ENCODE measurements at regions not wholly inside any gene's neighbourhood (a gene's known extent, or its start where the extent isn't known, plus 50 kb on each side); places are given as distances from the start of the nearest gene placed in this dataset.

- TF ChIP-seq CTCF (IDR thresholded peaks at IDR 0.05; ENCODE audit: poor library complexity, severe bottlenecking), result no peak
- Histone ChIP-seq H3K9me3 (ENCODE audit: severe bottlenecking) (no peaks in the 10 kb centered on the region), H3K4me3 (ENCODE audit: severe bottlenecking) (no peak overlapping the region), H3K27ac (ENCODE audit: poor library complexity, severe bottlenecking) (peak overlapping the region; percentile 99), H3K4me1 (ENCODE audit: insufficient read depth, poor library complexity, severe bottlenecking) (peaks cover 36% of the 10 kb centered on the region), H3K27me3 (ENCODE audit: insufficient read depth, poor library complexity, severe bottlenecking) (no peaks in the 10 kb centered on the region), H3K36me3 (ENCODE audit: low read depth) (no peaks in the 10 kb centered on the region)
- no peak for ATAC-seq (ENCODE audit: low read depth)
- DNase-seq (ENCODE audit: low spot score), result no peak
Measured at GRCh38 chr1:78830321-78830720, 176.2 kb downstream of the ADGRL4 start.

- ATAC-seq (ENCODE audit: low read depth) (peak; percentile 94), DNase-seq (ENCODE audit: low spot score) (peak; percentile 66)
- Histone ChIP-seq H3K9me3 (ENCODE audit: severe bottlenecking) (no peaks in the 10 kb centered on the region), H3K4me3 (ENCODE audit: severe bottlenecking) (no peak overlapping the region), H3K36me3 (ENCODE audit: low read depth) (no peaks in the 10 kb centered on the region), H3K4me1 (ENCODE audit: insufficient read depth, poor library complexity, severe bottlenecking) (peaks cover 36% of the 10 kb centered on the region), H3K27ac (ENCODE audit: poor library complexity, severe bottlenecking) (peak overlapping the region; percentile 99), H3K27me3 (ENCODE audit: insufficient read depth, poor library complexity, severe bottlenecking) (no peaks in the 10 kb centered on the region)
- TF ChIP-seq CTCF (IDR thresholded peaks at IDR 0.05; ENCODE audit: poor library complexity, severe bottlenecking), result no peak
Measured at GRCh38 chr1:78831731-78832360, 174.7 kb downstream of the ADGRL4 start.

GRCh38 chr1:78833491-78833890, 173.0 kb downstream of the ADGRL4 start:
- no peaks in the 10 kb centered on the region for H3K9me3 ChIP-seq (ENCODE audit: severe bottlenecking)
- peak overlapping the region; percentile 99 for H3K27ac ChIP-seq (ENCODE audit: poor library complexity, severe bottlenecking)
- H3K36me3 ChIP-seq (ENCODE audit: low read depth), result no peaks in the 10 kb centered on the region
- ATAC-seq (ENCODE audit: low read depth), result peak; percentile 48
- TF ChIP-seq CTCF (IDR thresholded peaks at IDR 0.05; ENCODE audit: poor library complexity, severe bottlenecking), result no peak
- no peaks in the 10 kb centered on the region for H3K27me3 ChIP-seq (ENCODE audit: insufficient read depth, poor library complexity, severe bottlenecking)
- no peak overlapping the region for H3K4me3 ChIP-seq (ENCODE audit: severe bottlenecking)
- peaks cover 36% of the 10 kb centered on the region for H3K4me1 ChIP-seq (ENCODE audit: insufficient read depth, poor library complexity, severe bottlenecking)
- DNase-seq (ENCODE audit: low spot score), result no peak

GRCh38 chr1:78834201-78834741, 172.3 kb downstream of the ADGRL4 start:
- TF ChIP-seq CTCF (IDR thresholded peaks at IDR 0.05; ENCODE audit: poor library complexity, severe bottlenecking), result no peak
- Histone ChIP-seq H3K9me3 (ENCODE audit: severe bottlenecking) (no peaks in the 10 kb centered on the region), H3K27me3 (ENCODE audit: insufficient read depth, poor library complexity, severe bottlenecking) (no peaks in the 10 kb centered on the region), H3K27ac (ENCODE audit: poor library complexity, severe bottlenecking) (peak overlapping the region; percentile 99), H3K4me1 (ENCODE audit: insufficient read depth, poor library complexity, severe bottlenecking) (peaks cover 36% of the 10 kb centered on the region), H3K4me3 (ENCODE audit: severe bottlenecking) (no peak overlapping the region), H3K36me3 (ENCODE audit: low read depth) (no peaks in the 10 kb centered on the region)
- ATAC-seq (ENCODE audit: low read depth), result no peak
- no peak for DNase-seq (ENCODE audit: low spot score)

GRCh38 chr1:78836726-78837125, 169.8 kb downstream of the ADGRL4 start:
- DNase-seq (ENCODE audit: low spot score) (no peak), ATAC-seq (ENCODE audit: low read depth) (no peak)
- Histone ChIP-seq H3K4me1 (ENCODE audit: insufficient read depth, poor library complexity, severe bottlenecking) (peaks cover 27% of the 10 kb centered on the region), H3K4me3 (ENCODE audit: severe bottlenecking) (no peak overlapping the region), H3K9me3 (ENCODE audit: severe bottlenecking) (no peaks in the 10 kb centered on the region), H3K36me3 (ENCODE audit: low read depth) (no peaks in the 10 kb centered on the region), H3K27me3 (ENCODE audit: insufficient read depth, poor library complexity, severe bottlenecking) (no peaks in the 10 kb centered on the region), H3K27ac (ENCODE audit: poor library complexity, severe bottlenecking) (no peak overlapping the region)
- TF ChIP-seq CTCF (IDR thresholded peaks at IDR 0.05; ENCODE audit: poor library complexity, severe bottlenecking), result no peak
